HFF-Myc (cell line): ENCODE measurements at regions not wholly inside any gene's neighbourhood (a gene's known extent, or its start where the extent isn't known, plus 50 kb on each side); places are given as distances from the start of the nearest gene placed in this dataset.

Source experiments
- DNase-seq: peaks from one replicate; pipeline ENCODE4 v3.0.0-alpha.2; 2011; ENCODE audit warnings: low read depth; ENCODE audit errors: extremely low read depth
- H3K4me3 ChIP-seq: replicated peaks from 2 replicates; pipeline ENCODE4 v1.5.1; 2011; ENCODE audit warnings: low read depth, mild to moderate bottlenecking, control low read depth, low read length
- CTCF ChIP-seq: IDR thresholded peaks from 2 replicates; pipeline ENCODE4 v1.5.1; 2012; ENCODE audit warnings: mild to moderate bottlenecking, low read depth, low read length, control low read depth; ENCODE audit errors: missing control alignments

- no peak overlapping the region for H3K4me3 ChIP-seq
- TF ChIP-seq CTCF, result no peak
Observed at GRCh38 chr2:181384923-181385322, 72.3 kb upstream of the ITGA4 start.

GRCh38 chr2:181389524-181389923 is 67.7 kb upstream of the ITGA4 start:
- TF ChIP-seq CTCF, result no peak
- no peak for DNase-seq
- no peak overlapping the region for H3K4me3 ChIP-seq

More at GRCh38 chr2:181384923-181385322, 72.3 kb upstream of the ITGA4 start:
- no peak for DNase-seq

GRCh38 chr2:181393472-181393871 is 63.7 kb upstream of the ITGA4 start:
- H3K4me3 ChIP-seq, result no peak overlapping the region
- DNase-seq, result peak; percentile 48
- no peak for TF ChIP-seq CTCF

- no peak for TF ChIP-seq CTCF
- H3K4me3 ChIP-seq, result no peak overlapping the region
Observed at GRCh38 chr2:181394741-181395437, 62.3 kb upstream of the ITGA4 start.

GRCh38 chr2:181395851-181396250 is 61.3 kb upstream of the ITGA4 start:
- no peak for DNase-seq
- no peak overlapping the region for H3K4me3 ChIP-seq
- TF ChIP-seq CTCF, result no peak

More at GRCh38 chr2:181394741-181395437, 62.3 kb upstream of the ITGA4 start:
- no peak for DNase-seq

- TF ChIP-seq CTCF, result no peak
- H3K4me3 ChIP-seq, result no peak overlapping the region
- DNase-seq, result peak; percentile 73
Observed at GRCh38 chr2:181396256-181397123, 60.7 kb upstream of the ITGA4 start.
